IMR-90 (cell line): ENCODE measurements at regions not wholly inside any gene's neighbourhood (a gene's known extent, or its start where the extent isn't known, plus 50 kb on each side); places are given as distances from the start of the nearest gene placed in this dataset.

Source experiments
- ATAC-seq: fragments of 200-7000 bp; cut with Tn5 transposase; 2 replicates; pipeline ENCODE4 v1.9.1; 2020; ENCODE audit warnings: low read depth, mild to moderate bottlenecking, moderate library complexity
- BruUV-seq: library from RNA; stranded (reverse); fragments of 400-500 nt; replicated peaks from 2 replicates; lab custom pipeline; 2021; lab: Mats Ljungman, UMichigan
- CTCF ChIA-PET: fragments of 300-600 bp; formaldehyde crosslinking; extraction: SDS; loops from one replicate; lab custom pipeline; 2021; ENCODE audit warnings: antibody characterized with exemption; lab: Yijun Ruan, JAX
- POLR2A ChIA-PET: fragments of 300-600 bp; sonication (Branson Sonifier 250); formaldehyde crosslinking; loops from one replicate; lab custom pipeline; 2022; ENCODE audit warnings: antibody characterized with exemption; ENCODE audit not compliant: unreplicated experiment; lab: Charles Lee
- DNase-seq: peaks from one replicate; pipeline ENCODE4 v3.0.0; 2013
- H2AFZ ChIP-seq: replicated peaks from 2 replicates; pipeline ENCODE3; 2013; ENCODE audit warnings: low read length, mild to moderate bottlenecking; ENCODE audit not compliant: poor library complexity
- H2AK5ac ChIP-seq: 2 replicates; pipeline ENCODE4 v1.6.1; 2013; ENCODE audit warnings: low read depth, low read length, inconsistent platforms
- H2AK9ac ChIP-seq: replicated peaks from 2 replicates; pipeline ENCODE3; 2013; ENCODE audit warnings: mild to moderate bottlenecking, low read depth, low read length, moderate library complexity; ENCODE audit not compliant: poor library complexity
- H2BK120ac ChIP-seq: 2 replicates; pipeline ENCODE4 v1.6.1; 2013; ENCODE audit warnings: low read depth, low read length, inconsistent platforms
- H2BK15ac ChIP-seq: 3 replicates; pipeline ENCODE4 v1.6.1; 2013; ENCODE audit warnings: low read depth, low read length, inconsistent platforms
- H2BK20ac ChIP-seq: 2 replicates; pipeline ENCODE4 v1.6.1; 2013; ENCODE audit warnings: low read depth, mild to moderate bottlenecking, inconsistent platforms, low read length, moderate library complexity
- H2BK5ac ChIP-seq: 2 replicates; pipeline ENCODE4 v1.6.1; 2013; ENCODE audit warnings: mild to moderate bottlenecking, low read depth, low read length, inconsistent platforms; ENCODE audit not compliant: poor library complexity, severe bottlenecking
- H3K14ac ChIP-seq: replicated peaks from 2 replicates; pipeline ENCODE4 v1.6.1; 2013; ENCODE audit warnings: low read depth, low read length, inconsistent platforms
- H3K18ac ChIP-seq: 2 replicates; pipeline ENCODE4 v1.6.1; 2013; ENCODE audit warnings: low read depth, low read length, control low read depth
- H3K23ac ChIP-seq: 2 replicates; pipeline ENCODE4 v1.6.1; 2013; ENCODE audit warnings: low read depth, low read length, inconsistent platforms
- H3K27ac ChIP-seq: 2 replicates; pipeline ENCODE4 v1.5.1; 2013; ENCODE audit warnings: mild to moderate bottlenecking, control low read depth, low read length; ENCODE audit not compliant: insufficient read depth
- H3K27me3 ChIP-seq: 2 replicates; pipeline ENCODE4 v1.6.1; 2013; ENCODE audit warnings: low read length; ENCODE audit not compliant: control insufficient read depth, insufficient read depth
- H3K36me3 ChIP-seq: 2 replicates; pipeline ENCODE4 v1.6.1; 2013; ENCODE audit warnings: low read length, mixed read lengths; ENCODE audit not compliant: control insufficient read depth, insufficient read depth
- H3K4ac ChIP-seq: 2 replicates; pipeline ENCODE4 v1.6.1; 2013; ENCODE audit warnings: low read depth, low read length, inconsistent platforms
- H3K4me1 ChIP-seq: 2 replicates; pipeline ENCODE4 v1.6.1; 2013; ENCODE audit warnings: low read length, mixed read lengths; ENCODE audit not compliant: control insufficient read depth, insufficient read depth
- H3K4me2 ChIP-seq: 2 replicates; pipeline ENCODE4 v1.6.1; 2013; ENCODE audit warnings: low read depth, mild to moderate bottlenecking, control low read depth, low read length, moderate library complexity
- H3K4me3 ChIP-seq: 2 replicates; pipeline ENCODE4 v1.5.1; 2013; ENCODE audit warnings: low read depth, mild to moderate bottlenecking, control low read depth, low read length, moderate library complexity; ENCODE audit not compliant: insufficient read depth
- H3K56ac ChIP-seq: 2 replicates; pipeline ENCODE4 v1.6.1; 2013; ENCODE audit warnings: low read length, inconsistent platforms; ENCODE audit not compliant: insufficient read depth; ENCODE audit errors: extremely low read depth
- H3K79me1 ChIP-seq, 2 experiments: 2 replicates each; pipeline ENCODE4 v1.6.1; 2013; ENCODE audit warnings: low read length in 2 of 2, inconsistent platforms in 1 of 2, low read depth in 1 of 2
- H3K9ac ChIP-seq: 2 replicates; pipeline ENCODE4 v1.6.1; 2013; ENCODE audit warnings: low read depth, low read length, control low read depth
- H3K9me1 ChIP-seq: 2 replicates; pipeline ENCODE4 v1.6.1; 2013; ENCODE audit warnings: low read length, inconsistent platforms; ENCODE audit not compliant: insufficient read depth
- H3K9me3 ChIP-seq: 2 replicates; pipeline ENCODE4 v1.6.1; 2013; ENCODE audit warnings: low read length; ENCODE audit not compliant: control insufficient read depth, insufficient read depth
- H4K20me1 ChIP-seq: 2 replicates; pipeline ENCODE4 v1.6.1; 2013; ENCODE audit warnings: low read length, inconsistent platforms; ENCODE audit not compliant: insufficient read depth
- H4K5ac ChIP-seq: 2 replicates; pipeline ENCODE4 v1.6.1; 2013; ENCODE audit warnings: mild to moderate bottlenecking, low read depth, low read length, control low read depth
- H4K8ac ChIP-seq, 2 experiments: 2 replicates each; pipeline ENCODE4 v1.6.1; 2013; ENCODE audit warnings: low read depth in 2 of 2, low read length in 2 of 2, control low read depth in 1 of 2, inconsistent platforms in 1 of 2
- H4K91ac ChIP-seq: 2 replicates; pipeline ENCODE4 v1.6.1; 2013; ENCODE audit warnings: low read depth, low read length, inconsistent platforms; ENCODE audit not compliant: insufficient read depth
- CHD1 ChIP-seq: IDR thresholded peaks from 2 replicates; pipeline ENCODE4 v1.6.1; 2012; ENCODE audit warnings: low read depth, low read length, improper control_type of control experiment
- MAFK ChIP-seq: IDR thresholded peaks from 2 replicates; pipeline ENCODE4 v1.6.1; 2012; ENCODE audit warnings: low read depth, low read length, improper control_type of control experiment
- NFE2L2 ChIP-seq: fragments of 150-350 bp; IDR thresholded peaks from 2 replicates; pipeline ENCODE4 v1.6.1; 2016; ENCODE audit warnings: low read depth, mild to moderate bottlenecking, low read length
- RFX5 ChIP-seq: IDR thresholded peaks from 2 replicates; pipeline ENCODE4 v1.8.0; 2012; ENCODE audit warnings: low read depth, mild to moderate bottlenecking, low read length, moderate library complexity
- SMC3 ChIP-seq: fragments of 150-350 bp; IDR thresholded peaks from 2 replicates; pipeline ENCODE4 v1.6.1; 2016; ENCODE audit warnings: low read depth, mild to moderate bottlenecking, antibody characterized with exemption, low read length, moderate library complexity
- WGBS, 2 experiments: methylation state at CpG; one replicate each; pipeline versions ENCODE4 v1.1.5 to v1.1.7; 2013; ENCODE audit warnings: missing lambda C conversion rate in 2 of 2; ENCODE audit not compliant: insufficient read length in 1 of 2; ENCODE audit errors: extremely low coverage in 2 of 2; 5-methylcytosine and 5-hydroxymethylcytosine counted together
- dilution Hi-C: fragments of 300-500 bp; cut with HindIII; formaldehyde crosslinking; loops from one replicate; pipeline ENCODE4 v1.14.3; 2018; ENCODE audit warnings: low sequenced_read_pairs; ENCODE audit not compliant: unreplicated experiment
- in situ Hi-C: fragments of 300-500 bp; cut with MboI; formaldehyde crosslinking; loops from 3 replicates; pipeline ENCODE4 v1.14.3; 2019; ENCODE audit warnings: low sequenced_read_pairs, inconsistent platforms, mixed read lengths
- intact Hi-C: fragments of 100-400 bp; cut with micrococcal nuclease; formaldehyde crosslinking; loops from 2 replicates; pipeline ENCODE4 v1.10.0; 2022
- TF ChIP-seq, protein P1 (sequence below): conservative IDR thresholded peaks from 2 replicates; pipeline ENCODE4 v1.5.1; 2012; ENCODE audit warnings: mild to moderate bottlenecking, low read depth, low read length, improper control_type of control experiment

DNA sequence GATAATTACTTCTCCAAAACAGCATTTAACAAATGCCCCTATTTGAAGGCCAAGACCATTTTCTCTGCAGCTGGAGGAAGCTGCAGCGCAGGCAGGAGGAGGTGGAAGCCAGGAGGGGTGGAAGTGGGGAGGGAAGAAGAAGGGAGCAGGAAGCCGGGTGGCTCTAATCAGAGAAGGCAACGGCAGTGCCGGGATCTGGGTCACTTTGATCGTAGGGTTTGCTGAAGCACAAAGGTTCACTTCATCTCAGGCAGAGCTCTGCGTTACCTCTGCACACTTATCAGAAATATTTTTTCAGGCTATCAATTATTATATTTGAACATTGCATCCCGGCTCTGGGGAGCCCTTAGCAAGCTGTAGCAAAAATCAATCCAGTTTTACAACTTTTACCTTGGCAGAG, 315.8 kb upstream of the POU3F3 start:
- POLR2A ChIA-PET, result no interaction called here
- no peaks in the 10 kb centered on the region for H3K27me3 ChIP-seq
- no peak overlapping the region for H3K56ac ChIP-seq
- H3K9me1 ChIP-seq, result no peaks in the 10 kb centered on the region
- CTCF ChIA-PET, result no interaction called here
- no peak overlapping the region for H3K14ac ChIP-seq
- no TSS peak for BruUV-seq
- H3K18ac ChIP-seq, result no peak overlapping the region
- no peak overlapping the region for H3K4ac ChIP-seq
- H2BK5ac ChIP-seq, result no peak overlapping the region
- dilution Hi-C loops (no loop called here), intact Hi-C loops (no loop called here), in situ Hi-C loops (no loop called here)
- no peak for ATAC-seq
- H2AFZ ChIP-seq, result no peak overlapping the region
- H3K9me3 ChIP-seq, result peaks cover 6% of the 10 kb centered on the region; the same call in 1 of the 2 replicates
- H4K20me1 ChIP-seq, result no peaks in the 10 kb centered on the region
- WGBS, 2 experiments, result 6% methylated on average over 3 of the region's 7 CpGs; no CpG with 5 or more reads in 1 of the 2 experiments
- H2AK5ac ChIP-seq, result no peak overlapping the region
- H3K36me3 ChIP-seq, result no peaks in the 10 kb centered on the region
- H4K91ac ChIP-seq, result no peak overlapping the region
- no peak overlapping the region for H2BK20ac ChIP-seq
- no peak overlapping the region for H3K27ac ChIP-seq
- no peak overlapping the region for H4K5ac ChIP-seq
- H2AK9ac ChIP-seq, result no peak overlapping the region
- TF ChIP-seq CHD1 (no peak), SMC3 (no peak), MAFK (no peak), NFE2L2 (no peak), RFX5 (no peak)
- TF ChIP-seq, protein P1, sequence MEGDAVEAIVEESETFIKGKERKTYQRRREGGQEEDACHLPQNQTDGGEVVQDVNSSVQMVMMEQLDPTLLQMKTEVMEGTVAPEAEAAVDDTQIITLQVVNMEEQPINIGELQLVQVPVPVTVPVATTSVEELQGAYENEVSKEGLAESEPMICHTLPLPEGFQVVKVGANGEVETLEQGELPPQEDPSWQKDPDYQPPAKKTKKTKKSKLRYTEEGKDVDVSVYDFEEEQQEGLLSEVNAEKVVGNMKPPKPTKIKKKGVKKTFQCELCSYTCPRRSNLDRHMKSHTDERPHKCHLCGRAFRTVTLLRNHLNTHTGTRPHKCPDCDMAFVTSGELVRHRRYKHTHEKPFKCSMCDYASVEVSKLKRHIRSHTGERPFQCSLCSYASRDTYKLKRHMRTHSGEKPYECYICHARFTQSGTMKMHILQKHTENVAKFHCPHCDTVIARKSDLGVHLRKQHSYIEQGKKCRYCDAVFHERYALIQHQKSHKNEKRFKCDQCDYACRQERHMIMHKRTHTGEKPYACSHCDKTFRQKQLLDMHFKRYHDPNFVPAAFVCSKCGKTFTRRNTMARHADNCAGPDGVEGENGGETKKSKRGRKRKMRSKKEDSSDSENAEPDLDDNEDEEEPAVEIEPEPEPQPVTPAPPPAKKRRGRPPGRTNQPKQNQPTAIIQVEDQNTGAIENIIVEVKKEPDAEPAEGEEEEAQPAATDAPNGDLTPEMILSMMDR, result no peak
- H3K23ac ChIP-seq, result no peak overlapping the region
- no peak overlapping the region for H2BK15ac ChIP-seq
- H3K4me2 ChIP-seq, result no peak overlapping the region
- H3K4me1 ChIP-seq, result no peaks in the 10 kb centered on the region
- no peak overlapping the region for H4K8ac ChIP-seq
- no peak overlapping the region for H3K4me3 ChIP-seq
- no peak overlapping the region for H3K9ac ChIP-seq
- no peaks in the 10 kb centered on the region for H3K79me1 ChIP-seq
- H2BK120ac ChIP-seq, result no peak overlapping the region
- no peak for DNase-seq
